WERI-Rb-1 (cell line): ENCODE measurements at regions not wholly inside any gene's neighbourhood (a gene's known extent, or its start where the extent isn't known, plus 50 kb on each side); places are given as distances from the start of the nearest gene placed in this dataset.

Experiments
- DNase-seq: peaks from one replicate; pipeline ENCODE4 v3.0.0-alpha.2; 2020
- H3K27ac ChIP-seq: fragments of 250-450 bp; sonication (Bioruptor Pico); 2 replicates; pipeline ENCODE4 v1.5.1; 2020; ENCODE audit warnings: mild to moderate bottlenecking, moderate library complexity
- H3K27me3 ChIP-seq: fragments of 250-450 bp; sonication (Bioruptor Pico); 2 replicates; pipeline ENCODE4 v1.5.1; 2021; ENCODE audit warnings: mild to moderate bottlenecking, low read depth, moderate library complexity; ENCODE audit not compliant: insufficient read depth, severe bottlenecking
- H3K36me3 ChIP-seq: fragments of 250-450 bp; sonication (Bioruptor Pico); 2 replicates; pipeline ENCODE4 v1.5.1; 2020; ENCODE audit warnings: mild to moderate bottlenecking, moderate library complexity
- H3K4me3 ChIP-seq: 2 replicates; pipeline ENCODE4 v1.5.1; 2011; ENCODE audit warnings: low read depth, mild to moderate bottlenecking, control low read depth, low read length
- H3K9me3 ChIP-seq: fragments of 250-450 bp; sonication (Bioruptor Pico); 2 replicates; pipeline ENCODE4 v1.5.1; 2021; ENCODE audit warnings: mild to moderate bottlenecking, moderate library complexity; ENCODE audit not compliant: severe bottlenecking
- CTCF ChIP-seq: IDR thresholded peaks from 2 replicates; pipeline ENCODE4 v1.5.1; 2011; ENCODE audit warnings: low read depth, mild to moderate bottlenecking, control low read depth, inconsistent platforms, low read length

DNA sequence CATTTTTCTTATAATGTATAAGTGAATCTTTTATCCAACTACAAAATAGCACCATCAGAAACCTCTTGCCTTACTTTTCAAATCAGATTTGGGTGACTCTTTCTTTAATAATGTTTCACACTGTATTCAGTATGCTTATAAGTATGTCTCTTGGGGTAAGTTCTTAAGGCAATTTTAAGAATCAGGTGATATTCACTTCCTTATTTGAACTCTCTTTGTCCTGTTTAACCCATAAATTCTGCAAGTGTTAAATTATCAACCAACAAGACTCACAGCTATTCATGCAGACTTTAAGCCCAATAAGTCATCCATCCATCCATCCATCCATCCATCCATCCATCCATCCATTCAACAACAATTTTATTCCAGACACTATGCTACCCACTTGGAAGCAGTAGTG, 142.7 kb upstream of the FBXL17 start:
- no peak overlapping the region for H3K27ac ChIP-seq
- H3K27me3 ChIP-seq: no peaks in the 10 kb centered on the region
- no peak for TF ChIP-seq CTCF
- DNase-seq: no peak
- no peaks in the 10 kb centered on the region for H3K36me3 ChIP-seq
- H3K9me3 ChIP-seq: no peaks in the 10 kb centered on the region
- no peak overlapping the region for H3K4me3 ChIP-seq

GRCh38 chr5:108523360-108523759, 141.5 kb upstream of the FBXL17 start:
- H3K27ac ChIP-seq: no peak overlapping the region
- TF ChIP-seq CTCF: no peak
- H3K36me3 ChIP-seq: no peaks in the 10 kb centered on the region
- no peak for DNase-seq
- H3K4me3 ChIP-seq: no peak overlapping the region
- no peaks in the 10 kb centered on the region for H3K9me3 ChIP-seq
- H3K27me3 ChIP-seq: no peaks in the 10 kb centered on the region

- Histone ChIP-seq H3K4me3 (no peak overlapping the region), H3K27me3 (no peaks in the 10 kb centered on the region), H3K27ac (no peak overlapping the region), H3K9me3 (no peaks in the 10 kb centered on the region), H3K36me3 (no peaks in the 10 kb centered on the region)
- peak; percentile 32 for DNase-seq
- peak; percentile 46; the same call in 1 of the 2 replicates for TF ChIP-seq CTCF
Observed at GRCh38 chr5:108521841-108522506, 140.1 kb upstream of the FBXL17 start.

DNA sequence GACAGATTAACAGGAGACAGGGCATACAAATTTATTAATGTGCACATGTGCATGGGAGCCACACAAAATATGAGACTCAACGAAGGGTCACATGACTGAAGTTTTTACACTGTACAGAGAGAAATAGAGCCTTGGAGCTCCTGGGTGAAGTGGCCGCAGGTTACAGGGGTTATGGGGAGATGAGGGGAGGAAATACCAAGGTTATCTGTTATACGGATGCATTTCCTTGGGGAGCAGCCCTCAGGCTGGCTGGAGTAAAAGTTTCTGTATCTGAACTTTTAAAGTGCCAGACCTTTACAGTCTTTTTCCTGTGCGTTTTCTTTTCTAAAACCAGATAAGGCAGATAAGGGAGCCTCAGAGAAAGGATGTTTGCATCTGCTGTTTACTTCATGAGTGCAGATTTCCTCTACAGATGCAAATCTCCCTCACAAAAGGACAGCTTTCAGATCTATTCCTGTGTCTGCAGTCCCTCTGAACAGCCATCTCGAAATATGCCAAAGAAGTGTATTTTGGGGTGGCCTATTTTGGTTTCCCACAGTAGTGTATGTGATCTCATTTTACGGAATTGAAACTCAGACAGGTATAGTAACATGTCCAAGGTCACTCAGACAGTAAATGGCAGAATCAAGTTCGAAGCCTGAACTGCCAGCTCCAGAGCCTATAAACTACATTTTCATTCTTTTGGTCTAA, 139.3 kb upstream of the FBXL17 start:
- Histone ChIP-seq H3K27ac (no peak overlapping the region), H3K27me3 (no peaks in the 10 kb centered on the region), H3K9me3 (no peaks in the 10 kb centered on the region), H3K4me3 (no peak overlapping the region), H3K36me3 (no peaks in the 10 kb centered on the region)
- no peak for TF ChIP-seq CTCF
- no peak for DNase-seq

GRCh38 chr5:108516785-108517184, 134.9 kb upstream of the FBXL17 start:
- Histone ChIP-seq H3K4me3 (no peak overlapping the region), H3K27ac (no peak overlapping the region), H3K36me3 (no peaks in the 10 kb centered on the region), H3K9me3 (no peaks in the 10 kb centered on the region), H3K27me3 (no peaks in the 10 kb centered on the region)
- no peak for DNase-seq
- TF ChIP-seq CTCF: no peak
